GM18858 (cell line): ENCODE measurements at regions not wholly inside any gene's neighbourhood (a gene's known extent, or its start where the extent isn't known, plus 50 kb on each side); places are given as distances from the start of the nearest gene placed in this dataset.
"Not testable (repeated sequence)": the region's sequence is repeated elsewhere in the genome, so short reads cannot be mapped to it uniquely, and the experiment has no call there.

ENCODE experiments used
- ATAC-seq: cut with Tn5 transposase; IDR thresholded peaks from one replicate; pipeline ENCODE4 v1.9.1; 2021; ENCODE audit not compliant: unreplicated experiment

DNA sequence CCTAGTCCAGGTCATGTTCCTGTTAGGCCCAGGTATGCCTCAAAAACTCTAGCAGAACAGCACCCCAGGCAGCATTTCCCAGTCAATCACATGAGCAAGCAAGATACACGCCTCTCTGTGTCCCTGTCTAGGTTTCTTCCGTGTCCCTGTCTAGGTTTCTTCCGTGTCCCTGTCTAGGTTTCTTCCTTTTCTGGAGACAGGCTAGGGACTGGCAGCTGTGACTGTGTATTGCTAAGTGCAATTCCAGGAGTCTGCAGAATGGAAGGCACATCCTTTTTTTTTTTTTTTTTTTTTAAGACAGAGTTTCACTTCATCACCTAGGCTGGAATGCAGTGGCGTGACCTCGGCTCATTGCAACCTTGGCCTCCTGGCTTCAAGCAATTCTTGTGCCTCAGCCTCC, 77.6 kb downstream of the SETD4 start:
- ATAC-seq, result no peak

GRCh38 chr21:35981514-35982070, 78.7 kb downstream of the SETD4 start:
- ATAC-seq, result no peak

DNA sequence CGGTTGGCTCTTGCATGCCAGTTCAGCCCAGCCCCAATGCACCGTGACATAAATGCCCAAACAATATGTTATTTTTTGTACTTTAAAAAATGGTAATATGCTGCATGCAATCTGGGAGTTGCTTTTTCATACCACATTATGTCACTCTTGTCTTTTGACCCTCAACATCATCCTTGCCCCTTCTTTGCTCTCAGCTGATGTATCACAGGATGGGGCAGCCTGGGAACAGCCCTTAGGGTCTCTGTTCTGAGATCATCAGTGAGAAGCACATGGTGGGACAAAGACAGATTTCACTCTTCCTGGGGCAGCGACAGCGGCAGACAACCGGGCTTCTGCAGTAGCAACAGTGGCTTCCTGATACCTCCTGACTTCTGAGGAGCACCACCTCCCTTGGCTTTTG, 79.5 kb downstream of the SETD4 start:
- ATAC-seq, result no peak

- not testable (repeated sequence) for ATAC-seq
Observed at GRCh38 chr21:35977860-35978259, 82.5 kb downstream of the SETD4 start.

DNA sequence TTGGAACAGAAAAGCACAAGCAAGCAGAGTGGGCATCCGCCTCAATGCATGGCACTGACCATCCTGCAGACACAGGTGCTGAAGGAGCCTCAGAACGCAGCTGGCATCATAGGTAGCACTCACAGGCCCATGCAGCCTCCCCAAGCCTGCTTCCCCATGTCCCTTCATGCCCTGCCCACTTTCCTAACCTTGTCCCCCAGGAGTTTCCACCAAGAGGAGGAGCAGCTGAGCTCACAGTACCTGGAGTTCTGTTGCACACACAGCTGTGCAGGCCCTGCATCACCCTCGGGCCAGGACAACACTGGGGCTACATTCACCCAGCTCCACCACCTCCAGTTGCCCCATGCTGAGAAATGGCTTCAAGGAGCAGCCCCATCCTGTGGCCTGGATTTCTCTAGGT, 83.4 kb downstream of the SETD4 start:
- no peak for ATAC-seq

- no peak for ATAC-seq
Observed at GRCh38 chr21:35976481-35976880, 83.8 kb downstream of the SETD4 start.

GRCh38 chr21:35974775-35975174, 85.6 kb downstream of the SETD4 start:
- ATAC-seq, result no peak

DNA sequence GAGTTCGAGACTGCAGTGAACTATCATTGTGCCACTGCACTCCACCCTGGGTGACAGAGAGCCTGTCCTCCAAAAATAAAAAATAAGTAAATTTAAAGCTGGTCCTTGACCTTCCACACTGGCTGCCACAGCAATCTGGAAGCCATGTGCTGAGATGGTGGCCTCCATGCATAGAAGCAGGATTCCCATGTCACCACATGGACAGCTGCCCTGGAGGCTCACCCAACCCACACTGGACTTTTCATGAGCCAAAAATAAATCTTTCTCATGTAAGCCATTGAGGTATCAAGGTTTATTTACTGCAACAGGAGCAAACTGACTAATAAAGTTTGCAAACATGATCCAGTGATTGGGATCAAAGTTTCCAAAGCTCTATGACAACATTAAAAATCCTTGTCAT, 88.5 kb downstream of the SETD4 start:
- ATAC-seq, result no peak

DNA sequence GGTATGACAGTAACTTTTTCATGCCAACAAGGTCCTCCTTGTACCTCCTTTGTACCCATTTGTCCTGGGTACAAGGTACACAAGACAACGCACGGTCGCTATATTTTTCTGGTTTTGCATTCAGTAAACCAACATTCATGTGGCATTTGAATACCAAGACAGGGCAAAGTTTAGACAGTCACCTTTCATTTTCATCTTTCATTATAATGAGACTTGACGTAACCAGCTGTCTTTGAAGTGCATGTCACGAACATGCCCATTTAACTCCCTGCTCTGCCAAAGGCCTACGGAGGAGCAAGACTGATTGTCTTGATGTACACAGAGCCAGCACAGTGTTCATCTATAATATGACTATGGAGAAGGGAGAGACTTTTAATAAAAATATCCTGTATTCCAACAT, 91.0 kb downstream of the SETD4 start:
- ATAC-seq, result no peak

DNA sequence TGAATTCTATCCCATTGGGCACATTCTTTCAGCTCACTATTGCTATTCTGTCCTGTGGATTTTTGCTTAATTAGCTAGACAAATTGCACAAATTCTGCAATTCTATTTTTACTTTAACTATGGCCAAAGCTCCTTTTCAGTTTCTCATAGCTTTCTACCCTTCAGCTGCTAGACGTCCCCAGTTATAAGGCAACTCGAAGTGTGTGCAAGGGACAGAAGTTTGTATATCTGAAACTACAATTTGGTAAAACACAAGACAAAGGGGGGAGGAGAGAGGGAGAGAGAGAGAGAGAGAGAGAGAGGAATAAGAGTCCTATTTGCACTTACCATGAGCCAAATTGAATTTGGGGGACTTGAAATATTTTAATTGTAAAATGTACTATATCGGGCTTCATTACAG, 91.8 kb downstream of the SETD4 start:
- no peak for ATAC-seq

DNA sequence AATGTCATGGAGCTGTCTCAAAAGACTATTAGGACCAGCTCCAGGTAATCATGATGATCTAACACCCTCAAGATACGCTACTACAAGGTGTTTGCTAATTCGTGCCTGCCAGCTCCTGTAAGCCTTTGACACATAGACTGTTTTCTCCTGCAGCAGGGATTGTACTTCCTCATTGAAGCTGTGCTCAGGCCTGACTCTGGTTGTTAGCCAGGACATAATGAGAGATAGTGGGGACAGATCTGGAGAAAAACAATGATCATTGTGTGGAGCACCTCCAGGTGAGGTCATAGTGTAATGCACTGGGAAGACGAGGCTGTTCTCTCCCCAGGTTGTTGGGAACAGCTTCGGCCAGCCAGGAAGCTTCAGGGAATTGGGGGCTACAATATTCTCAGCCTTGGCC, 94.6 kb downstream of the SETD4 start:
- no peak for ATAC-seq

DNA sequence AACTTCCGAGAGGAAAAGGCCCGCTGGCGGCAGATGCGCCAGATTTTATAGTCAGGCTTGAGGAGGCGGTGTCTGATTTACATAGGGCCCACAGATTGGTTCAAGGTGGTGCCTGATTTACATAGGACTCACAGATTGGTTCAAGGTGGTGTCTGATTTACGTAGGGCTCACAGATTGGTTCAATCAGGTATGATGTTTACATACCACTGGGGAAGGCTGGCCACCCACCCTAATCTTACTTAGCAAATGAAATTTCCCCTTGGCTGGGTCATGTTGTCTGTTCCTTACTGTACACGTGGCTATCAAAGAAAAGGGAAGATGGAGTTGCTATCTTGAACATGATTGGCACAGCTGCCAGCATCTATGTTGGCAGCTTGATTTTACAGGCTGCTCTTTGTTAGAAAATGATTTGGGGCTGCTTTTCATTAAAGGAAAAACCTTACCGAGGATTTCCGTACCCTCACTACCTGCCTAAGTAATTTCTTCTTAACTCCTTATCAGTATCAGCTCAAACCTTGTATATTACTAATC, 96.3 kb downstream of the SETD4 start:
- ATAC-seq, result no peak

GRCh38 chr21:35962917-35963316, 97.4 kb downstream of the SETD4 start:
- ATAC-seq, result no peak

DNA sequence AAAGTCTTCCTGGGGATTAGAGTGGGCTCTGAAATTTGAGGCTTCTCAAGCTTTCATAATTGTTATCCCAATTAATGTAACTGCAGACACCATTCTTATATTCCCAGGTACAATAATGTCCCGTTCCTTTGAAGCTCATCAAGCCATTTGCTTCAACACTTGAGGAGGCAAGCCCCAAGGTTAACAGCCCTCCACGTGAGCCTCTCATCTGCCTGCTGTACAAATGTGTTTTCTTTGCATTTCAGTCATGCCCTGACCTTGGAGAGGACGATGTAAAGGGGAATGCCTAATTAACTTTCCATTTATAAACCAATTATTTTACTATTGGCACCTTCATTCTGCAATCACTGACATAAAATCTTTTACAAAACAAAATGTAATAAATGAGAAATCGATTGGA, 106.3 kb downstream of the SETD4 start:
- ATAC-seq, result no peak

GRCh38 chr21:35953597-35953996, 106.7 kb downstream of the SETD4 start:
- no peak for ATAC-seq

DNA sequence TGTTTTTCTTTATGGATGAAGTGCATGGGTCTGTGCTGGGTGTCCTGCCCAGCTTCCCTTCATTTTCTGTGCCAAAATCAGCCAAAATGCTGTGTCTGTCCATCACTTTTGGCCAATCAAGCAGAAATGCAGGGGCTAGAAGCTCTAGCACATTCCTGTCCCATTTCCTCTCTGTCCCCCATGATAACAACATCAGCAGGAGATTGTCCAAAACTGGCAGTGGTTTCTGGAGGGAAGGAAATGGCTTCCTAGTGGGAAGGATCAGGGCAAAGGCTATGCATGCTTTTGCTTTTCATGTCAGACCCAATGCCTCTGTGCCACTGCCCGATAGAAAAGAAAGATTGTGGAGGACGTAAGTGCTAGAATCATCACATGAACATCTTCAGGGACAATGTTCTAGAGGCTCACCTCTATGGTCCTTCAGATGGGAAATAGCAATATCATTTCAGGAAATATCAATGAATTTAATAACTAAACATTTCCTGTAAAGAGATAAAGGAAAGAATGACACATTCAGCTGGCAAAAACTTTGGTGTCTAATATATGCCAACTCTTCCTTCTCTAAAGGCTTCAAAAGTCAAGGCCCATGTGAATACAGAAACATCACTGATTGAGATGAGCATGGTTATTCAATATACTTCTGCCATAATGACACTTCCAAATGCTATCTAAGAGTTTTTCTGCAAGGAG, 107.5 kb downstream of the SETD4 start:
- ATAC-seq, result no peak

GRCh38 chr21:35948982-35949381, 111.3 kb downstream of the SETD4 start:
- no peak for ATAC-seq

- ATAC-seq, result no peak
Observed at GRCh38 chr21:35945089-35945671, 115.1 kb downstream of the SETD4 start.

DNA sequence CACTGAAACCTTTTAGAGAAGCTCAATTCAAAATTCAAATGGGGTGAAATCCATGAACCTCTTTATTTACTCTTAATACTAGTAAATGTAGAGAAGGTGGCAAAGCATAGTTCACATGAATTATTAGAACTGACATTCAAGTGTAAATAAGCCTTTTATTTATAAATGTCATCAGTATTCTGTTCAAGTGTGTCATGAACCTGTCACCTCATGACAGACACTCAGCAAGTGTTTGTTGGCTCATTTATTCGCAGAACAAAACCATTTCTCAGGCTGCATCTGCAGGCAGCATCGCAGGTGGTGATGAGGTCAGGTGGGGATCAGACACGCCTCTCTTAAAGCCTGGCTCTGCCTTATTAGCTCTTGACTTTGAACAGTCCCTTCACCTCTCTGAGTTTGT, 116.6 kb downstream of the SETD4 start:
- no peak for ATAC-seq

- no peak for ATAC-seq
Observed at GRCh38 chr21:35942211-35943144, 117.8 kb downstream of the SETD4 start.
